Left ventricle myocardium inferior (tissue), 1 donor: ENCODE measurements at regions not wholly inside any gene's neighbourhood (a gene's known extent, or its start where the extent isn't known, plus 50 kb on each side); places are given as distances from the start of the nearest gene placed in this dataset.
A peak's percentile ranks its signal among the peaks of the same experiment; 100 is the strongest.

Experiments
- DNase-seq: peaks from one replicate; pipeline ENCODE4 v3.0.0-alpha.2; 2020
- H3K27ac ChIP-seq: fragments of 200-600 bp; replicated peaks from 2 replicates; pipeline ENCODE4 v1.8.0; 2021
- H3K27me3 ChIP-seq: fragments of 200-600 bp; 2 replicates; pipeline ENCODE4 v1.8.0; 2021; ENCODE audit warnings: low read depth
- H3K36me3 ChIP-seq: fragments of 200-600 bp; 2 replicates; pipeline ENCODE4 v1.8.0; 2021
- H3K4me1 ChIP-seq: fragments of 200-600 bp; 2 replicates; pipeline ENCODE4 v1.8.0; 2021
- H3K4me3 ChIP-seq: fragments of 200-600 bp; 2 replicates; pipeline ENCODE4 v1.8.0; 2021; ENCODE audit warnings: mild to moderate bottlenecking, moderate library complexity
- H3K9me3 ChIP-seq: fragments of 200-600 bp; replicated peaks from 2 replicates; pipeline ENCODE4 v1.8.0; 2021
- intact Hi-C: fragments of 100-400 bp; cut with micrococcal nuclease; formaldehyde crosslinking; loops from one replicate; pipeline ENCODE4 v1.11.0; 2022
- TF ChIP-seq, protein P1 (sequence below): fragments of 200-600 bp; IDR thresholded peaks from 2 replicates; pipeline ENCODE4 v1.8.0; 2021; ENCODE audit warnings: antibody characterized with exemption, mild to moderate bottlenecking, borderline replicate concordance
- donor health status: DM: no; HTN: yes; CAD: no; lungs with severe emphysema.

DNA sequence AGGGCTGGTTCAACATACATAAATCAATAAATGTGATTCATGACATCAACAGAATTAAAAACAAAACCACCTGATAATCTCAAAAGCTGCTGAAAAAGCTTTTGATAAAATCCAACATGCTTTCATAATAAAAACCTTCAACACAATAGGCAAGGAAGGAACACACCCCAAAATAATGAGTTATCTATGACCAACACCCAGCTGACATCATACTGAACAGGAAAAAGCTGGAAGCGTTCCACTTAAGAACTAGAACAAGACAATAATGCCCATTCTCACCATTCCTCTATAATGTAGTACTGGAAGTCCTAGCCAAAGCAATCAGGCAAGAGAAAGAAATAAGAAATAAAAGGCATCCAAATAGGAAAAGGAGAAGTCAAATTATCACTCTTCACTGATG lies 116.2 kb upstream of the FREM2 start:
- H3K27me3 ChIP-seq: no peaks in the 10 kb centered on the region
- TF ChIP-seq, protein P1, sequence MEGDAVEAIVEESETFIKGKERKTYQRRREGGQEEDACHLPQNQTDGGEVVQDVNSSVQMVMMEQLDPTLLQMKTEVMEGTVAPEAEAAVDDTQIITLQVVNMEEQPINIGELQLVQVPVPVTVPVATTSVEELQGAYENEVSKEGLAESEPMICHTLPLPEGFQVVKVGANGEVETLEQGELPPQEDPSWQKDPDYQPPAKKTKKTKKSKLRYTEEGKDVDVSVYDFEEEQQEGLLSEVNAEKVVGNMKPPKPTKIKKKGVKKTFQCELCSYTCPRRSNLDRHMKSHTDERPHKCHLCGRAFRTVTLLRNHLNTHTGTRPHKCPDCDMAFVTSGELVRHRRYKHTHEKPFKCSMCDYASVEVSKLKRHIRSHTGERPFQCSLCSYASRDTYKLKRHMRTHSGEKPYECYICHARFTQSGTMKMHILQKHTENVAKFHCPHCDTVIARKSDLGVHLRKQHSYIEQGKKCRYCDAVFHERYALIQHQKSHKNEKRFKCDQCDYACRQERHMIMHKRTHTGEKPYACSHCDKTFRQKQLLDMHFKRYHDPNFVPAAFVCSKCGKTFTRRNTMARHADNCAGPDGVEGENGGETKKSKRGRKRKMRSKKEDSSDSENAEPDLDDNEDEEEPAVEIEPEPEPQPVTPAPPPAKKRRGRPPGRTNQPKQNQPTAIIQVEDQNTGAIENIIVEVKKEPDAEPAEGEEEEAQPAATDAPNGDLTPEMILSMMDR: no peak
- no peak overlapping the region for H3K4me3 ChIP-seq
- no peak for DNase-seq
- H3K36me3 ChIP-seq: no peaks in the 10 kb centered on the region
- intact Hi-C loops: no loop called here
- no peaks in the 10 kb centered on the region for H3K4me1 ChIP-seq
- peaks cover 12% of the 10 kb centered on the region for H3K9me3 ChIP-seq
- H3K27ac ChIP-seq: no peak overlapping the region

DNA sequence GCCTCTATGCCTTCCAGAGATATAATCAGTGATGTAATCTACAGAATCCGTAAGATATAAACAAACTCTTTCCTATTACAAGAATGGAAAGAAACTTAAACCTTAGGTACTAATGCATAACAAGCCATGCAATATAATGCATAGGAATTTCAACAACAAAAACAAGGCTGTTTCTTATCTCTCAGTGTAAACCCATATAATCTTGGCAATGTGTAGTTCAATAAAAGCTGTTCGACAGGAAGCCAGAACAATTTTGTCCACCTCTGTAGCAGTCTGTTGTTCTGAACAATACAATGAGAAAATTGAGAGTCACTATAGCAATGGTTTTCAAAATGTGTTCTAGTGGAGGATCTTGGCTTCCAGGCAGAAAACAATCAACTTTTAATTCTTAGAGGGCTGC lies 111.5 kb upstream of the FREM2 start:
- no peak overlapping the region for H3K4me3 ChIP-seq
- no peaks in the 10 kb centered on the region for H3K36me3 ChIP-seq
- H3K9me3 ChIP-seq: peaks cover 6% of the 10 kb centered on the region
- no peak for DNase-seq
- H3K27me3 ChIP-seq: no peaks in the 10 kb centered on the region
- intact Hi-C loops: no loop called here
- H3K4me1 ChIP-seq: no peaks in the 10 kb centered on the region
- TF ChIP-seq, protein P1: no peak
- H3K27ac ChIP-seq: no peak overlapping the region

DNA sequence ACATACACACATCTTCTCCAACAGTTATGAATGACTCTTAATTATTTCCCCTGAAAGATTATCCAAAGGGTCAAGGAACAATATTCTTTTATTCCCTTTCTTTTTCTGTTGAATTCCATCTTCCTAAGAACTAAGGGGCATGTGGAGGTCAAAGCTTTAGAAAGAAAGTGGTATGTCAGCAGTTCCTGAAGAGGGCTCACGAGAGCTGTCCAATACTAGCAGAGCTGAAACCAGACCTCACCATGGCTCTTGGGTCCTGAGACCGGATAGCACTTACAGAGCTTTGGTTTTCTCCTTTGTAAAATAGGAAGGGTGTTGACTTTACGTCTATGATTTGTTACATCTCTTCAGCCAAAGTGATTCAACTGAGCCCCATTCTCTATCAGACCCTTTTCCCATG lies 109.8 kb upstream of the FREM2 start:
- Histone ChIP-seq H3K27ac (no peak overlapping the region), H3K4me3 (no peak overlapping the region), H3K36me3 (no peaks in the 10 kb centered on the region), H3K4me1 (no peaks in the 10 kb centered on the region), H3K9me3 (no peaks in the 10 kb centered on the region), H3K27me3 (no peaks in the 10 kb centered on the region)
- TF ChIP-seq, protein P1: no peak
- intact Hi-C loops: no loop called here
- DNase-seq: no peak

DNA sequence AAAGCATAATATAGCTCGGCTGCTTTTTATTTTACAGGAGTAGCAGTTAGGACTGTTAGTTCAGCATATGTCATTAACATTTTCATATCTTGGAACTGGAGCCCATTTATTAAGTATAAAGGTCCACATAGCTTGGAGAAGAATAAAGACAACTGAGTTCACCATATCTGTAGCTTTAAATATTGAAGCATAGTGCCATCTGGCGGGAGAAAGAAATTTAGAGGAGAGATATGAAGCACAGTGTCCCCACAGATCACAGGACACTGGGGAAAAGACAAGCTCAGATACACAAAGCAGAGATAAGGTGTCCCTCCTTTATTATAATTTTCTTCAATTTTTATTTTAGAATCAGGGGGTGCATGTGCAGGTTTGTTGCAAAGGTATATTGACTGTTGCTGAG lies 104.7 kb upstream of the FREM2 start:
- no peak for DNase-seq
- Histone ChIP-seq H3K27ac (no peak overlapping the region), H3K9me3 (no peaks in the 10 kb centered on the region), H3K4me1 (no peaks in the 10 kb centered on the region), H3K27me3 (no peaks in the 10 kb centered on the region), H3K4me3 (no peak overlapping the region), H3K36me3 (no peaks in the 10 kb centered on the region)
- TF ChIP-seq, protein P1: peak; percentile 59
- intact Hi-C loops: no loop called here

DNA sequence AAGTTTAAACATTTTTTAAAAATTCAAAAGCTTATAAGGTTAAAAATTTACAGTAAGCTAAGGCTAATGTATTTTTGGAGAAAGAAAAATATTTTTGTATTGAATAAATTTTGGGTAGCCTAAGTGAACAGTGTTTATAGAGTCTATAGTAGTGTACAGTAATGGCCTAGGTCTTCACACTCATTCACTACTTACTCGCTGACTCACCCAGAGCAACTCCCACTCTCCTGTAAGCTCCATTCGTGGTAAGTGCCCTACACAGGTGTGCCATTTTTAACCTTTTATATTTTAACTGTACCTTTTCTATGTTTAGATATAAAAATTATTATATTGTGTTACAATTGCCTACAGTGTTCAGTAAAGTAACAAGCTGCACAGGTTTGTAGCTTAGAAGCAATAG lies 96.6 kb upstream of the FREM2 start:
- Histone ChIP-seq H3K27ac (no peak overlapping the region), H3K4me1 (peaks cover 6% of the 10 kb centered on the region), H3K27me3 (no peaks in the 10 kb centered on the region), H3K36me3 (no peaks in the 10 kb centered on the region), H3K9me3 (no peaks in the 10 kb centered on the region), H3K4me3 (no peak overlapping the region)
- DNase-seq: no peak
- TF ChIP-seq, protein P1: no peak
- intact Hi-C loops: no loop called here
